GM18508 (cell line): ENCODE measurements at regions not wholly inside any gene's neighbourhood (a gene's known extent, or its start where the extent isn't known, plus 50 kb on each side); places are given as distances from the start of the nearest gene placed in this dataset.

Experiments used
- ATAC-seq: cut with Tn5 transposase; IDR thresholded peaks from one replicate; pipeline ENCODE4 v1.9.1; 2021; ENCODE audit warnings: moderate number of reproducible peaks; ENCODE audit not compliant: insufficient read depth, unreplicated experiment

DNA sequence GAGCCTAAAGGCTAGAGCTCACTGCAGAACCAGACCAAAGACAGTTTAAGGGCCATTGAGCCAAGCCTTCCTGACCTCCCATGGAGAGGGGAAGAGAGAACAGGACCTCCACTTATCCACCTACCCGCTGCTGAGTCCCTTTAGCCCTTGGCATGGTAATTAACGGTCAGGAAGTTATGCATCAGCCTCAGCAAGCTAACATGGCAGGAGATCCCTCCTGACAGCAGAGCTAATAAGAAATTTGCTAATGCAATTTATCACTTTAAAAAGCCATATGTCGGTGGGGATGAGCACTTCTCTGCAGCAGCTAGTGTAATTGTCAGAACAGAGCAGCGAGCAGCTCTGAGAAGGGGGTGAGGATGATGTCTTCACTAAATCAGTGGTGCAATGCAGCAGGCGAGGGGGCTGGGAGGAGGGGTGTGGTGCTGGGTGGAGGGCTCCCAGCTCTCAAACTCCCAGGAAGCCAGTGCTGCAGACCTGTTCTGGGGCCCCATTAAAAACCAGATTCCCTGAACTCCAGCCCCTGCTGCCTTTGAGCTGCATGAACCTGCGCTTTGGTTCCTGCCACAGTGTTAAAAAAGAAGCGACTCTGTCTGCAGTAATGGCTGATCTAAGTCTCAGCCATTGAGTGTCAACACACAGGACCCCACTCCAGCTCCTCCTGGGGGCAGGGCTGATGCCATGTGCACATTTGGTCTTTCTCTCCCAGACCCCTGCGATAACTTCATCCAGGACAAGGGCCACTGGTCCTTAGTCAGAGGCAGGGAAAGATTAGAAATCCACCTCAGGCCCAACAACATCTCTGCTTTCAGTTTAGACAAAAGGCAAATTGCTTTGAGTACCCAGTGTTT is 63.0 kb upstream of the CALM2 start:
- no peak for ATAC-seq

DNA sequence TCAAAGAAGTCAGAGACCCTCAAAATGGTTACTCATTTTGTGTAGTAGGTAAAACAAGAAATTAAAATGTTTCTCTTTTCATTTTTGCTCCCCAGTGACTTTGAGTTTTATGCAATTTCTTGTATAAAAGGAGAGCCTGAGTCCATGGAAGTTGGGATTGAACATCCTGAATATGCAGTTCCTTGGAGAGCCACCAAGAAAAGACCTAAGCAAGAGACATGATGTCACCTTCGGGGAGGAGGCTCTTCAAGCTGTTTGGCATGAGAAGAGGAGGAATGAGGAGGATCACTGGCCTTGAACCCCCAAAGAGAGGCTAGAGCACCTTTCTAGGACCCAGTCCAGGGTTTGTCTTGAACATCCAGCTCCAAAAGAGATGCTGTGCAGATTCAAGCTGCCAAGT is 62.3 kb upstream of the CALM2 start:
- ATAC-seq, result no peak

DNA sequence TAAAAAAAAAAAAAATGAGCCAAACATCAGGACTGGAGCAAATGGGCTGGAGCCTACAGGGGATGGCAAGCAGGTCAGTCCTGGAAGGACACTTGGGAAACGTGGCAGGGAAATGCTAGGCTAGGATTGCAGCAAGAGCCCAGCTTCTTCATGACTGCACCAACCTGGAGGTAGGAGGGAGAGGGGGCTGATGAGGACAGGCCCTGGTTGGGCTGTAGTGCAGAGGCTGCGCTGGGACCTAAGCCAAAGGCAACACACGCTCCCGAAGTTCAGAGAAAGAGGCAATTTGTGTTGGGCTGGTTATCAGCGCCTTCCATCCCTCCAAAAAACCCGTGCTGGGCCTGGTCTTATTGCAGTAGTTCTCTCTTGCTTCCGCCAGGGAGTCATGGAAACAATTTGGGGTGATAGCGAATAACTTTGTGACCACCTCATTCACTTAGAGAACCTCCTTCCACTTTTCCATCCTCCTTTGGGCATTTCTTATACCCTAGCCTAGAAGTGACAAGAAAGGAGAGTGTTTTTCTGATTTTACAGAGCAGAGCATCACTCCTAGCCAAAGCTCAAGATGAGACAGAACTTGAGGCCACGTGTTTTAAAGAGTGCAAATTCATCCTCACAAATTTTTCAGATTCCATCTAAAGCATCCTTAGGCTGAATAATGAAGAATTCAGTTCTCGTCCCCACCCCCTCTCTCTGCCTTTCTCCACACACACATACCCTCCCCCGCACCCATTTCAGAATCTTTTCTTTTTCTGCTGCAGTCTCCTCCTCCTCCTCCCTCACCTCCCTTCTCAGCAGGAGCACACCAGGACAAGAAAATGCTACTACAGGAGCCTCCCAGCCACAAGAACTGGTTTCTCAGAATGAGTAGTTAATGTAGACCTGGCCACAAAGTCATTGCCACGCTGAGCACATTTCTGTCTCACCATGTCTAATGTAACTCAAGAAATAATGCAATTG is 61.3 kb upstream of the CALM2 start:
- ATAC-seq, result no peak

DNA sequence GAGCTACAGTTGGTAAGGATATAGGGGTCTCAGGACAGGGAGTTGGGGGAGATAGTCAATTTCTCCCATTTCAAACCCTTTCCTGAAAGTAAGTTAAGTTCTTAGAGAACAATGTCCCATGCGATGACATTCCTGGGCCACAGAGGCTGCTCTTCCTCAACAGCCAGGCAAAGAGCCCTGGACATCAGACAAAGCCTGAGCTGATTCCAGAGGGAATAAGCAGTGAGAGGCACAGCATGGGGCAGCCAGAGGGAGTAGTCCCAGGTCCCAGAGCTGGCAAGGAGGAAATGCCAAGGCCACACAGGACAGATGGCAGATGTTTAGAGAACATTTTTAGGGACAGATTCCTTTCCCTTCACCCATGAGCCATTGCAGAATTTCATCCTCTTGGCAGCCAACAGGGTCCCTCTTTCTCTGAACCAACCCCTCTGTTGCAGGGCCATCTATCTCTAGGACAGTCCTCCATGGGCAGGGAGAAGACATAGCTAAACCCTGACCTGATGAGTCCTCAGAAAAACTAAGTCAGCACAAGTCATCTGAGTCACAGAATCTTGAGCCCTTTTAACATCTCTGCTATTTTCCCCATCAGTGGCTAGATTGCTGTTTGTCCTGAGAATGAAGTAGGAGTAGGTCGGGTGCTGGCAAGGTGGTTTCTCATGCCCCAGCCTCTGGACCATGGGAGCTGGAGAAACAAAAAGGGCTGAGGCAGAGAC is 60.3 kb upstream of the CALM2 start:
- no peak for ATAC-seq

DNA sequence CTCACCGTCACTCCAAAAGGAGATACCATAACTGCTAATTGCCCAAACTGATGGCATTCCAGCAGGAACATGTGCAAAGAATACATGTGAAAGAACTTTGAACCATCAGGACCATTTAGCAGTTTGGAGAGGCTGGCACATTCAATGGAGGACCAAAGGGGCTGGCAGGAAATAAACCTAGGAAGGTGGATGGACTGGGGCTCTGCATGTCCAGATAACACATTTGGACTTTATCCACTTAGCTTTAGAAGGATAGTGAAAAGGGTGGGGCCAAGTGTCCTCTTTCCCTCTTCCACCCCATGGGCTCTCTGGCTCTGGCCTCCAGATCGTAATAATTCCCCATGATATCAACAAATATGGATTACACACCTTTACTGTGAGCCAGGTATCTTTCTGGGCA is 58.8 kb upstream of the CALM2 start:
- no peak for ATAC-seq

DNA sequence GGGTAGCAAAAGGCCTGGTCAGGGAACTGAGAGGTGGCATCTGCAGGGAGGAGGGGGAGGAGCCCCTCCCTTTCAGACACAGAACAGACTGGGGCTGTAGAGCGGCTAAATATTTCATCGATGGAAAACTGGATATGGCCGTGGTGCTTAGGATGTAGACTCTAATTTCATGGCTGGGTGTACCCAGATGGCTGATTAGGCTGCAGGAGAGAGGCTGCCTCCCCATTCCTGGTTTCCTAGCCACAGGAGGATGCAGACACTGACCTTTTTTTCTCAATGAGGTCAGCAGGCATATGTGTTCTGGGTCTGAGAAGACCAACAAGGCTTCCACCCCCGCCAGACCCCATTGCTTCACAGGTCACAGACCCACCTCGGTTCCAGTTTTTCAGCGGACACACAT is 58.1 kb upstream of the CALM2 start:
- ATAC-seq, result no peak

DNA sequence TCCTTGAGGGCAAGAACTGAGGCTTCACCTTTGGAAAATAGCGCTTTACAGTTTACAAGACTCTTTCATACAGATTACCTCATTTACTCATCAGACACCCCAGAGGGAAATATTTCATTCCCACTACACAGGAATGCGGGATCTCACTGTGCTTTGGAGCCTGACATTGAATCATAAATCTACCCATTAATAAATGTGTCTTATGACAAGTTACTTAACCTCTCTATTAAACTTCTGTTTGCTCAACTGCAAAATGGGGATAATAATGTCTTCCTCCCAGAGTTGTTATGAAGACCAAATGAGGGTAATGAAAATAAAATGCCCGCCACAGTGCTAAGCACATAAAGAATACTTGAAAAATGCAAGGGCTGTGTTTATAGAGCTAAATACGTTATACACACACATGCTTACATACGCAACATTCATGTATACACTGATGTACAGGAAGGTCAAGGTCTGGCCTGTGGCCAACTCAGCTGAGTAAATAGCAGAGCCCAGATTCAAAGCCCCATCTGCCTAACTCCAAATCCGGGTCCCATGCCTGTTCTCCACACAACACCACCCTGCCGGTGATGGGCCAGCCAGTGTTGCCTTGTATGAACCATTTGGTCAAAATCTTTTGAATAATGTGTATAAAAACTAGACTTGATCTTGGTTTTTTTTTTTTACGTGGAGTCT is 56.6 kb upstream of the CALM2 start:
- no peak for ATAC-seq

DNA sequence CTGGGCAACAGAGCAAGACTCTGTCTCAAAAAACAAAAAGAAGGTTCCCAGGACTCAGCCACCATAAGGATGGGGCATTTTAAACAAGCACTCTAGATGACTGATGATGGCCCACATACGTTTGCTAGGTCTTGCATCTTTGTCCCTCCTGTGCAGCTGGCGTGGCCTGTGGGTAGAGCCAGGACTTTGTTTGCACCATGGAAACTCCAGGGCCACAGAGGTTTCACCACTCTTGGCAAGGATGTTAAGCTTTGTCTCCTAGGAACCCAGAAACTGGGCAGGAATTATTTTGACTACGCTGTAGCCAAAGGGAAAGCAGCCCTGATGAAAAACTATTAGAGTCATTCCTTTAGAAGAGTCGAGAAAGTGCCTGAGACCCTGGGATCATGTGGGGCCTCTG is 54.1 kb upstream of the CALM2 start:
- no peak for ATAC-seq

DNA sequence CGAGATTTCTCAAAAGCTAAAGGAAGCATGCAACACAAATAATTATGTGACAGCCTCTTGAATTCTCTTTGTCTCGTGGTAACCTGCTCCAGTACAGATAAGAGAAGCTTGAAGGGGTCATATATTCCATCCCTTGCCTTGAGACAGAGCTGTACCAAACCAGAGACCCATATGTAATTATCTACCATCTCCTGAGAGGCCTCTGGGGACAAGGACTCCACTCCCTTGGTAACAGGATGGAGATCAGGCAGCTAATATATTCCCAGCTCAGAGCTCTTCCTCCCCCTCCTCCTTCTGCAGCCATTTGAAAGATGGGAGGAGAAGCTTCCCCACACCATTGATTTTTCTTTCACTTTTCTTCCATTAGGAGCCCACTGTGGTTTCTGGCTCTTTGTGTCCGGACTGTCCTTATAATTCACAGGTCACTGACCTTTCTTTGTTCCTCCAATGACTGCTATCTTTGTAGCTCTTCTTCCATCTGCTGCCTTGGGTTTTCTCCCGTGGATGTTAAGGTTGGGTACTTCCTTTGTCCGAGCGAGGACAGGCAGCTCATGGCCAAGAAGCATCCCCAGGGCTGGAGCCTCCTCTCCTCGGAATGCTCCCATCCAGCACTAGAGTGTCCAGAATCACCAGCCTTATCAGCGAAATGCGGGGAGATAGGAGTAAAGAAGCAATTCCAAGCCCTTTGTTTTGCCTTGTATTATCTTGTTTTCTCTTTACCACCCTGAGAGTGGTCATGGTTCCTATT is 51.4 kb upstream of the CALM2 start:
- no peak for ATAC-seq

DNA sequence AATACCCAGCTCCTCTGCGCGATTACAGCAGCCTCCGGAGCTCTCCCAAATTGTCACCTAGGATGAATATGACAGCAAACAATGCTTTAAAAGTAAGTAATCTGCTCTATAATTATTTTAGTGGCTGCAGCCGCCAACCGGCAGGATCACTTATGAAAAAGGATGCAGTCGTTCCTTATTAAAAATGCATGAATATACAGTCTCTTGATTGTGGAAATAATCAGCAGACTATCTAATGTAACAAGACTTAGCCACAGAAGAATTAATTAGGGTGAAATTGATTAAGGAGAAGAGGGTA is 50.6 kb upstream of the CALM2 start:
- no peak for ATAC-seq

DNA sequence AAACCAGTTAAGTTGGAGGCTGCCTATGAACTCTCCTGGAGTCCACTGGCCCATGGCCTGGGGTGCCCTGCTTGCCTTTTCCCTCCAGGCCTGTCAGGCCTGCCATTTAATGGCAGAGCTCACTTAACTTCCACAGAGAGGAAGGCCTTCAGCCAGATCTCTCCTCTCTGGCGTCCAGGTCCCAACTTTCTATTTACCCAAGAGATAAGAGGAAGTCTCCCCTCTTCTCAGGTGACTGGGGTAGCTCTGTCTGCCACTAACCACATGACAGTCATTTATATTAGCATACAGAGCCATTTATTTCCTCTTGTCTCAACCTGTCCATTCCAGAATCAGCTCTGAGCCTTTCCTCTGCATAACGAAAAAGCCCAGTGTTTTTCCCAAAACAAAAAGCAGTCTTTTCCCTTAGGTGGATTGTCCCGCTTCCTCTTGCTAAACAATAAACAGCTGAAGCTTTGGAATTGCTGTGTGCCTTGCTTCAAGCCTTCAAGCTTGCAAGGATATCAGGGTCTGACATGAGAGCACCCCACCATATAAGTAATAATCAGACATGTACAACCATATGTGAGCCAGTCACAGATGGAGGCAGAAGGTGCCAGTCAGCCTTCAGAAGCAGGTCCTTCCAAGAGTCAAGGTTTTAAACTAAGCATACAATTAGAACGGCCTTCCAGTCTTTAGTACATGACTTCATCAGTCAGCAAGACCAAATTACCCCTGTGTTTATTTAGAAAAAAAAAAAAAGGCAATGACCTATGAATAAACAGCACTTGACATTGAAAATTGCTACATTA is 50.0 kb upstream of the CALM2 start:
- ATAC-seq, result no peak
